ENCODE measurements at regions not wholly inside any gene's neighbourhood (a gene's known extent, or its start where the extent isn't known, plus 50 kb on each side); places are given as distances from the start of the nearest gene placed in this dataset.
"Not testable (repeated sequence)": the region's sequence is repeated elsewhere in the genome, so short reads cannot be mapped to it uniquely, and the experiment has no call there.

GRCh38 chr1:94755675-94756074, 64.5 kb upstream of the SLC44A3 start:
- Histone ChIP-seq H3K4me3 (no peak overlapping the region), H3K36me3 (no peaks in the 10 kb centered on the region), H3K27ac (peak overlapping the region in 3 of 4 donors; percentile 10 to 33 (median 18)), H3K4me1 (peaks cover 4 to 22% of the 10 kb centered on the region in 2 donors), H3K27me3 (no peaks in the 10 kb centered on the region), H3K9me3 (no peaks in the 10 kb centered on the region)
- no peak for TF ChIP-seq CTCF (IDR thresholded peaks at IDR 0.05 in 4 of 5, conservative IDR thresholded peaks at IDR 0.05 in 1 of 5)
- TF ChIP-seq POLR2A (IDR thresholded peaks at IDR 0.05) = no peak
- DNase-seq (peak in 1 of 2 donors; percentile 15), ATAC-seq (peak; percentile 62 to 68)
- intact Hi-C loops (cut with DNase I; ENCODE audit: low total_unique reads) (no loop called here), in situ Hi-C loops (cut with MboI; ENCODE audit: low sequenced_read_pairs in 4 of 4) (no loop called here)

GRCh38 chr1:94755016-94755415, 65.1 kb upstream of the SLC44A3 start:
- H3K36me3 ChIP-seq; H3K9me3 ChIP-seq; H3K27me3 ChIP-seq; ATAC-seq; DNase-seq; H3K27ac ChIP-seq; H3K4me3 ChIP-seq; in situ Hi-C loops (cut with MboI; ENCODE audit: low sequenced_read_pairs in 4 of 4); intact Hi-C loops (cut with DNase I; ENCODE audit: low total_unique reads): not testable (repeated sequence)
- H3K4me1 ChIP-seq = peaks cover 4 to 22% of the 10 kb centered on the region in 2 donors

GRCh38 chr1:94754570-94754969, 65.6 kb upstream of the SLC44A3 start:
- ATAC-seq (no peak), DNase-seq (no peak)
- Histone ChIP-seq H3K9me3 (no peaks in the 10 kb centered on the region), H3K4me3 (no peak overlapping the region), H3K27me3 (no peaks in the 10 kb centered on the region), H3K4me1 (peaks cover 4 to 22% of the 10 kb centered on the region in 2 donors), H3K27ac (no peak overlapping the region), H3K36me3 (no peaks in the 10 kb centered on the region)
- in situ Hi-C loops (cut with MboI; ENCODE audit: low sequenced_read_pairs in 4 of 4) = no loop called here
- TF ChIP-seq CTCF (IDR thresholded peaks at IDR 0.05 in 4 of 5, conservative IDR thresholded peaks at IDR 0.05 in 1 of 5) (no peak), POLR2A (IDR thresholded peaks at IDR 0.05) (no peak)
- intact Hi-C loops (cut with DNase I; ENCODE audit: low total_unique reads) = no loop called here

- H3K27me3 ChIP-seq = no peaks in the 10 kb centered on the region
- in situ Hi-C loops (cut with MboI; ENCODE audit: low sequenced_read_pairs in 4 of 4) (no loop called here), intact Hi-C loops (cut with DNase I; ENCODE audit: low total_unique reads) (no loop called here)
- DNase-seq (no peak), ATAC-seq (no peak)
- H3K36me3 ChIP-seq = no peaks in the 10 kb centered on the region
- no peak overlapping the region for H3K4me3 ChIP-seq
- peaks cover 4 to 22% of the 10 kb centered on the region in 2 donors for H3K4me1 ChIP-seq
- no peaks in the 10 kb centered on the region for H3K9me3 ChIP-seq
- H3K27ac ChIP-seq = no peak overlapping the region
- TF ChIP-seq POLR2A (IDR thresholded peaks at IDR 0.05) (no peak), CTCF (IDR thresholded peaks at IDR 0.05 in 4 of 5, conservative IDR thresholded peaks at IDR 0.05 in 1 of 5) (no peak)
These were observed 66.1 kb upstream of the SLC44A3 start for GRCh38 chr1:94754095-94754494.

GRCh38 chr1:94753171-94753972, 66.8 kb upstream of the SLC44A3 start:
- Histone ChIP-seq H3K36me3 (no peaks in the 10 kb centered on the region), H3K27ac (no peak overlapping the region), H3K4me1 (peaks cover 4 to 22% of the 10 kb centered on the region in 2 donors), H3K27me3 (no peaks in the 10 kb centered on the region), H3K4me3 (no peak overlapping the region), H3K9me3 (no peaks in the 10 kb centered on the region)
- no peak for DNase-seq
- no peak for TF ChIP-seq CTCF (IDR thresholded peaks at IDR 0.05 in 4 of 5, conservative IDR thresholded peaks at IDR 0.05 in 1 of 5)
- no peak for TF ChIP-seq POLR2A (IDR thresholded peaks at IDR 0.05)
- ATAC-seq = peak in 1 of 2 donors; percentile 14
- intact Hi-C loops (cut with DNase I; ENCODE audit: low total_unique reads) (no loop called here), in situ Hi-C loops (cut with MboI; ENCODE audit: low sequenced_read_pairs in 4 of 4) (no loop called here)

- intact Hi-C loops (cut with DNase I; ENCODE audit: low total_unique reads); in situ Hi-C loops (cut with MboI; ENCODE audit: low sequenced_read_pairs in 4 of 4); H3K4me3 ChIP-seq; H3K27ac ChIP-seq; H3K36me3 ChIP-seq; H3K27me3 ChIP-seq; ATAC-seq; H3K9me3 ChIP-seq; DNase-seq: not testable (repeated sequence)
- peaks cover 4 to 24% of the 10 kb centered on the region in 2 donors for H3K4me1 ChIP-seq
These were observed 68.7 kb upstream of the SLC44A3 start for GRCh38 chr1:94751483-94751882.
